ENCODE measurements at regions not wholly inside any gene's neighbourhood (a gene's known extent, or its start where the extent isn't known, plus 50 kb on each side); places are given as distances from the start of the nearest gene placed in this dataset.

DNA sequence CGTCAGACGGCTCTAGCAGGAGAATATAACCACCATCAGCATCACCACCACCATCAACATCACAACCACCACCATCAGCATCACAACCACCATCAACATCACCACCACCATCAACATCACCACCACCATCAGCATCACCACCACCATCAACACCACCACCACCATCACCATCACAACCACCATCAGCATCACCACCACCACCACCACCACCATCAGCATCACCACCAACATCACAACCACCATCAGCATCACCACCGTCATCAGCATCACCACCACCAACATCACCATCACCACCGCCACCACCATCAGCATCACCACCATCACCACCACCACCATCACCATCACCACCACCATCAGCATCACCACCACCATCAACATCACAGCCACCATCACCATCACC is 210.7 kb downstream of the C9orf50 start:
- Histone ChIP-seq H3K4me1 (peaks cover 46 to 63% (median 57%) of the 10 kb centered on the region in 4 donors), H3K36me3 (no peaks in the 10 kb centered on the region), H3K27me3 (no peaks in the 10 kb centered on the region), H3K9me3 (no peaks in the 10 kb centered on the region), H3K4me3 (no peak overlapping the region), H3K27ac (no peak overlapping the region)
- WGBS, 5 donors = 57 to 90% (median 83%) methylated on average over 3 to 4 of the region's 4 CpGs
- intact Hi-C loops (cut with DNase I; ENCODE audit: low total_unique reads) = no loop called here
- TF ChIP-seq POLR2A (IDR thresholded peaks at IDR 0.05) = no peak
- DNase-seq = peak in 1 of 2 donors; percentile 4

DNA sequence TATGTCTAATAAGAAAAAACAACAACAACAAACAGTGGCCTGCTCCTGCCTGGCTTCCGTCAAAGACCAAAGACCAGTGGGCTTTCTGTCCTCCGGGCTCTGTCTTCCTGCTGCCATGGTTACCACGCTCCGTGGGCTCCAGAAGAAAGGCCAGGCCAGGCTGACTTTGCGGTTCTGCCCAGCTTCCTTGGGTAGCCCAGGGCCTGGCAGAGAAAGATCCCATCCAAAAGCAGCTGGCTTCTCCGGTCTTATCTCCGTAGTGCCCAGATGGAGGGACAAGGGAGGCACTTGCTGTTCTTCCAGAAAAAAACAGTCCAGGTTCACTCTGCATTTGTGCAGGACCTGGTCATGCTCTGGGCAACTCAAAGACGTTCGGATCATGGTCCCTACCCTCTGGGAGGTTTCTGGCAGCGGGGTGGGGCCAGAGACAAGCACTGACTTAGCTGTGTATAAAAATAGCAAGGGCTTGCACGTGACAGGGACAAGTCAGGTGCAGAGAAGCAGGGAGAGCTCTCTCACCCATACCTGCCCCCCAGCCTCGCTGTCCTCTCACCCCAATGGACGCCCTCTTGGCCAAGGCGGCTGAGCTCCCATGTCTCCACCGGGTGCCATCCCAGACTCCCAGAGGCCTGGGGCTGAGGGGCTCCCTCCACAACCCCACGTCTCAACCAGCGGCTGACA is 212.2 kb downstream of the C9orf50 start:
- Histone ChIP-seq H3K4me3 (no peak overlapping the region), H3K27me3 (no peaks in the 10 kb centered on the region), H3K27ac (peak overlapping the region; percentile 63 to 83 (median 72)), H3K36me3 (no peaks in the 10 kb centered on the region), H3K9me3 (no peaks in the 10 kb centered on the region), H3K4me1 (peaks cover 31 to 49% (median 46%) of the 10 kb centered on the region in 4 donors)
- peak in 1 of 3 donors; percentile 43 for TF ChIP-seq POLR2AphosphoS5 (IDR thresholded peaks at IDR 0.05)
- TF ChIP-seq, protein P1, sequence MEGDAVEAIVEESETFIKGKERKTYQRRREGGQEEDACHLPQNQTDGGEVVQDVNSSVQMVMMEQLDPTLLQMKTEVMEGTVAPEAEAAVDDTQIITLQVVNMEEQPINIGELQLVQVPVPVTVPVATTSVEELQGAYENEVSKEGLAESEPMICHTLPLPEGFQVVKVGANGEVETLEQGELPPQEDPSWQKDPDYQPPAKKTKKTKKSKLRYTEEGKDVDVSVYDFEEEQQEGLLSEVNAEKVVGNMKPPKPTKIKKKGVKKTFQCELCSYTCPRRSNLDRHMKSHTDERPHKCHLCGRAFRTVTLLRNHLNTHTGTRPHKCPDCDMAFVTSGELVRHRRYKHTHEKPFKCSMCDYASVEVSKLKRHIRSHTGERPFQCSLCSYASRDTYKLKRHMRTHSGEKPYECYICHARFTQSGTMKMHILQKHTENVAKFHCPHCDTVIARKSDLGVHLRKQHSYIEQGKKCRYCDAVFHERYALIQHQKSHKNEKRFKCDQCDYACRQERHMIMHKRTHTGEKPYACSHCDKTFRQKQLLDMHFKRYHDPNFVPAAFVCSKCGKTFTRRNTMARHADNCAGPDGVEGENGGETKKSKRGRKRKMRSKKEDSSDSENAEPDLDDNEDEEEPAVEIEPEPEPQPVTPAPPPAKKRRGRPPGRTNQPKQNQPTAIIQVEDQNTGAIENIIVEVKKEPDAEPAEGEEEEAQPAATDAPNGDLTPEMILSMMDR (IDR thresholded peaks at IDR 0.05) = no peak
- WGBS, 5 donors = 36 to 54% (median 48%) methylated on average over 10 to 17 of the region's 17 CpGs
- DNase-seq = peak; percentile 85 to 86
- intact Hi-C loops (cut with DNase I; ENCODE audit: low total_unique reads) = no loop called here

DNA sequence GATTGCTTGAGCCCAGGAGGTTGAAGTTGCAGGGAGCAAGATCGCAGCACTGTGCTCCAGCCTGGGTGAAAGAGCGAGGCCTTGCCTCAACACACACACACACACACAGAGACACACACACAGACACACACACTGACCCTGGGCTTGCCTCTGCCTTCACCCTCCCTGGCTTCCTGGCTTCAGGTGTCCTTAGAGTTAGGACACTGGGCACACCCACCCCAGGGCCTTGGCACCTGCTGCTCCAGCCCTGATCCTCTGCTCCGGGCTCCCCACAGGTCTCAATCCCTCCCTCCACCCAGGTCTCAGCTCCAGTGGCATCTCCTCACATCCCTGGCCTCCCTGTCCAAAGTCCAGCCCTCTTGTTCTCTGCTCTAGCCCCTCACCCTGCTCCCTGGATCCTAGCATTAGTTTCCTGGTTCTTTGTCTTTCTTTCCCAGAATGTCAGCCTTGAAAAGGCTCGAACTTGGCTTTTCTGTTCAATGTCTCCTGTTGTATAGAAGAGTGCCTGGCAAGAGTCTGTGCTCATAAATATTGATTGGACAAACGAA is 212.9 kb downstream of the C9orf50 start:
- TF ChIP-seq POLR2A (IDR thresholded peaks at IDR 0.05) (no peak), EP300 (IDR thresholded peaks at IDR 0.05) (no peak), POLR2AphosphoS5 (IDR thresholded peaks at IDR 0.05) (no peak)
- TF ChIP-seq, protein P1 (IDR thresholded peaks at IDR 0.05) = no peak
- Histone ChIP-seq H3K27ac (peak overlapping the region in 4 of 5 donors; percentile 63 to 83 (median 70)), H3K4me1 (peaks cover 29 to 53% (median 51%) of the 10 kb centered on the region in 4 donors), H3K36me3 (no peaks in the 10 kb centered on the region), H3K9me3 (no peaks in the 10 kb centered on the region), H3K4me3 (no peak overlapping the region), H3K27me3 (no peaks in the 10 kb centered on the region)
- intact Hi-C loops (cut with DNase I; ENCODE audit: low total_unique reads) = no loop called here
- DNase-seq = peak in 1 of 2 donors; percentile 42
- 67 to 79% (median 77%) methylated on average over 5 of the region's 5 CpGs for WGBS, 5 donors

DNA sequence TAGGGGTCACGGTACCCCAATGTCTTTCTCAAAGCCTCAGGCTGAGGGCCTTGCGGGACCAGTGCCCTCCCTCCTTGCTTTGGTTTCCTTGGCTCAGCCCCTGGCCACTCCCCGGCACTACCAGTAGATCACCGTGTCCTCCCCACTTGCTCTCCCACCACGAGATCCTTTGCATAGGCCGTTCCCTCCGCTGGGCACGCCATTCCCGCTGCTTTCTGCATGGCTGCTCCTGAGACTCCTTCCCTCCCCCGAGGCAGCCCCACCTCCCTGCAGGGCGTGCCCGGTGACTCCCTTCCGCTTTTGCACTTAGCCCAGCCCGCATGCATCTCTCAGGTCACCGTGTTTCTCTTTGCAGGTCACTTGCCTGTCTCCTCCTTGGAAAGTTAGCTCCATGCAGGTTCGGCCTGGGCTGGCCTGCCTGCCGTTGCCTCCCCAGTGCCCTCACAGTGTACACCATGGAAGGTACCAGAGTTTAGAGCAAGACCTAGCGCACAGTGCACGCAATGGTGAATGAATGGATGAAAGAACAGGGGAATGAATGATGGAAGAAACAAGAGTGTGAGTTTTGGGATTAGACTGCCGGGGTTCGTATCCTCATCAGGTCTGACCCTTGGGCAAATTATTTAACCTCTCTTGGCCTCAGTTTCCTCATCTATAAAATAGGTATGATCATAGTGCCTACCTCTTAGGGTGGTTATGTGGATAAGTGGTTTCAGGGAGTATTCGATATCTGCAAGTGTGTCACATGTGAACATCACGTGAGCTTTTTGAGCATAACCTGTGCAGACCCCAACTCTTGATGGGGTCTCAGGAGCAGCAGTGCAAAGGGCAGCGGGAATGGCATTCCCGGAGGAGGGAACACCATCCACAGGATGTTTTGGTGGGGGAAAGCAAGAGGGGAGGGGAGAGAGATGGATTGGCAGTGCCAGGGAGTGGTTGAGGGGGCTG is 214.3 kb downstream of the C9orf50 start:
- 55 to 71% (median 64%) methylated on average over 24 to 25 of the region's 25 CpGs for WGBS, 5 donors
- peak; percentile 67 to 88 for DNase-seq
- intact Hi-C loops (cut with DNase I; ENCODE audit: low total_unique reads) = no loop called here
- no peaks in the 10 kb centered on the region for H3K27me3 ChIP-seq
- no peaks in the 10 kb centered on the region for H3K36me3 ChIP-seq
- no peak overlapping the region for H3K4me3 ChIP-seq
- H3K9me3 ChIP-seq = no peaks in the 10 kb centered on the region
- H3K27ac ChIP-seq = no peak overlapping the region
- no peak for TF ChIP-seq POLR2A (IDR thresholded peaks at IDR 0.05)
- peak in 1 of 3 donors; percentile 39 for TF ChIP-seq POLR2AphosphoS5 (IDR thresholded peaks at IDR 0.05)
- TF ChIP-seq, protein P1 (IDR thresholded peaks at IDR 0.05) = no peak
- no peak for TF ChIP-seq EP300 (IDR thresholded peaks at IDR 0.05)
- H3K4me1 ChIP-seq = peaks cover 19 to 54% (median 53%) of the 10 kb centered on the region in 4 donors
